GM12873 (cell line): ENCODE measurements at regions not wholly inside any gene's neighbourhood (a gene's known extent, or its start where the extent isn't known, plus 50 kb on each side); places are given as distances from the start of the nearest gene placed in this dataset.

Experiments used
- CTCF ChIP-seq: IDR thresholded peaks from 2 replicates; pipeline ENCODE4 v1.5.1; 2012; ENCODE audit warnings: low read depth, mild to moderate bottlenecking, moderate library complexity, low read length, control low read depth; ENCODE audit not compliant: insufficient read depth; ENCODE audit errors: missing control alignments

- no peak for TF ChIP-seq CTCF
Measured at GRCh38 chr14:58805605-58806409, 168.0 kb downstream of the DACT1 start.

GRCh38 chr14:58807191-58807590 is 169.4 kb downstream of the DACT1 start:
- no peak for TF ChIP-seq CTCF

GRCh38 chr14:58808828-58809227 is 171.1 kb downstream of the DACT1 start:
- TF ChIP-seq CTCF, result no peak

- no peak for TF ChIP-seq CTCF
Measured at GRCh38 chr14:58809520-58809919, 171.8 kb downstream of the DACT1 start.

- no peak for TF ChIP-seq CTCF
Measured at GRCh38 chr14:58812050-58812910, 174.5 kb downstream of the DACT1 start.

- no peak for TF ChIP-seq CTCF
Measured at GRCh38 chr14:58813745-58814144, 176.0 kb downstream of the DACT1 start.

- no peak for TF ChIP-seq CTCF
Measured at GRCh38 chr14:58814466-58814865, 176.7 kb downstream of the DACT1 start.
